ENCODE measurements at regions not wholly inside any gene's neighbourhood (a gene's known extent, or its start where the extent isn't known, plus 50 kb on each side); places are given as distances from the start of the nearest gene placed in this dataset.

GRCh38 chr5:2240118-2240904 is 357.6 kb upstream of the IRX4 start:
- DNase-seq (ENCODE audit: low read depth) = no peak

DNA sequence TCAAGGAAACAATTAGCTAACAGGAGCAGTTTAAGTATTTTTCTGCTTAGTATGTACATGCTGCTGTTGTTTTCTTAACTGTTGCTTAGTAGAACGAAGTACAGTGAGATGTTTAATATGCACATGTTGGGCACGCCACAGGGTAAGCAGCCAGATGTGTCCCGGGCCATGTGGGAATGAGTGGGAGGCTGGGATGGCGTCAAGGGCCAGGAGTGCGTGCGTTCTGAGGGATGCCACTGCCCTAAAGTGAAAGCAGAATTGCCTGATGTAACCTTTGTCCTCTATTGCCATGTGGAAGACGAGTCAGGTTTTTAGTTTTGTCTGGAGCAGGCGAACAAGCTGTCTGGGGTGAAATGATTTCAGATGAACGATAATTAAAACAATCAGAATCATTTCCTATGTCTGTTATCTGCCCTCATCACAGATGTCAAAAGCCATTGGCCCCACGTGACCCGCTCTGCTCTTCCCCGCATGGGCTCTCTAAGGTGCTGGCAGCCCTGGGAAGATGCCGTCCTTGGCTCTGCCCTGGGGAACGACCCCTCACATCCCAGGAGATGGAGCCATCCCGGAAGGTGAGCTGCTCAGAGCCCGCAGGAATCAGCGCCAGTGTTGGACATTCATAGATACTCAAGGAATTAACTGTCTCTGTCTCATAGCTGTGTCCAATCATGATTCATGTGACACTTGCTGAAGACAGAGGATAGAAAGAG is 356.6 kb upstream of the IRX4 start:
- no peak for DNase-seq (ENCODE audit: low read depth)

- no peak for DNase-seq (ENCODE audit: low read depth)
These were observed 356.0 kb upstream of the IRX4 start for GRCh38 chr5:2238732-2239131.

DNA sequence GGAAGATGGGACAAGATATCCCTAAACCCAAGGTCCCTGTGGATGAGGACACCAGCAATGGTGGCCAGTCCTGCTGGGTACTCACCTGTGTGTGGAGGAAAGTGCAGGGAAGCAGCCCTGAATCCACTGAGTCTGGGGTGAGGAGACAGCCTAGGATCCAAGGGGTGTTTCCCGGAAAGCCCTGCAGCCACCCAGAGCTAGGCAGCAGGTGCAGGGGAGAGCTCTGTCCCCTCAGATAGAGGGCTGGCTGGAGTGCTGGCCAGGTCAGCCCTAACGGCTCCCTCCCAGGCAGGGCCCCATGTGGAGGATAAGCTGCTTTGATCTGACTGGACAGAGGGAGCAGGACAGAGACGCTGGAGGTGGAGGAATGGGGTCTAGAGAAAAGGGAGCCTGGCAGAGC is 344.7 kb upstream of the IRX4 start:
- DNase-seq (ENCODE audit: low read depth) = no peak

GRCh38 chr5:2224689-2225088 is 342.0 kb upstream of the IRX4 start:
- DNase-seq (ENCODE audit: low read depth) = no peak

GRCh38 chr5:2223303-2223702 is 340.6 kb upstream of the IRX4 start:
- no peak for DNase-seq (ENCODE audit: low read depth)

- DNase-seq (ENCODE audit: low read depth) = no peak
These were observed 339.7 kb upstream of the IRX4 start for GRCh38 chr5:2222246-2222992.

DNA sequence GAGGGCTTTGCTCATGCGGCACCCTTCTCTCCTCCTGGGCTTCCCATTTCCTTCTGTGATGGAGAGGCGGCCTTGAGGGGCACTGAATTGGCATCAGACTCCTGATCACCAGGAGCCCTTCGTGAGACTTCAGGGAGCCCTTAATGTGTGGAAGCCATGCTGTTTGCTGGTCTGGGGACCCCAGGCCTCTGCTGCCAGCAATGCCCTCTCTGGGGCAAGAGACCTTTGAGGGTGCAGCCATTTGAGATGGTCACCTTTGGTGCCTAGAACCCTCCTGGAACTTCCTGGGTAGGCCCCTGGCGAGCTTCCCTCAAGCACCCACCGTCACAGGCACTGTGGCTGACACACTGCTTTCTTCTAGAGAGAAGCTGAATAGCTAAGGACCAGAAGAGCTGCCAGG is 338.7 kb upstream of the IRX4 start:
- DNase-seq (ENCODE audit: low read depth) = no peak

DNA sequence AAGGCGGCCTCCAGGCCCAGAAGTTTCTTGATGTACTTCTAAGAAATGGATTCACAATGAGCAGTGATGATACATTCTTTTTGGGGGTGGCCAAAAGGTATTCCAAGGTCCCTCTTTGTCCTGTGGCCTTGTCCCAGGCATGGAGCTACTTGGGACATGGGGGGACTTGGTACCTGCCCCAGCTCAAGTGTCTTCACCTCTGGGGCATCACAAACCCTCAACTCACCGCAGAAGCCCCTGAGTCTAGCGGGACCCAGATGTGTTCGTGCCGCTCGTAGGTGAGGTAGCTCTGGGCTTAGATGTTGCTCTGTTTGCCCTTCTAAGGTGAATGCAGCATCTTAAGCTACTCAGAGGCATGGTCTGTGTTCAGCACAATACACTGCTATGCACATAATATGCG is 338.0 kb upstream of the IRX4 start:
- no peak for DNase-seq (ENCODE audit: low read depth)

DNA sequence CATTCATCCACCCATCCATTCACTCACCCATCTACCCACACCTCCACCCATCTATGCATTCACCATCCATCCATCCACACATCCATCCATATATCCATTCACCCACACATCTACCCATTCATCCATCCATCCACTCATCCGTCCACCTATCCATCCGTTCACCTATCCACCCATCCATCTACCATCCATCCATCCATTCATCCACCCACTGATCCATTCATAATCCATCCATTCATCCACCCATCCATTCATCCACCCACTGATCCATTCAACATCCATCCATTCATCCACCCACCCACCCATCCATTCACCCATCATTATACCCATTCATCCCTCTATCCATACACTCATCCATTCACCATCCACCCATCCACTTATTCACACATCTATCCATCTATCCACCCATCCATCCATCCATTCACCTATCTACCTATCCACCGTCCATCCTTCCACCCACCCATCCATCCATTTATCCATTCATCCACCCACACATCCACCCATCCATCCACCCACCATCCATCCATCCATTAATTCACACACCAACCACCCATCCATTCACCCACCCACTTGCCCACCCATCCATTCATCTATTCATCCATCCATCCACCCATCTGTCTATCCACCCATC is 336.5 kb upstream of the IRX4 start:
- DNase-seq (ENCODE audit: low read depth) = no peak

DNA sequence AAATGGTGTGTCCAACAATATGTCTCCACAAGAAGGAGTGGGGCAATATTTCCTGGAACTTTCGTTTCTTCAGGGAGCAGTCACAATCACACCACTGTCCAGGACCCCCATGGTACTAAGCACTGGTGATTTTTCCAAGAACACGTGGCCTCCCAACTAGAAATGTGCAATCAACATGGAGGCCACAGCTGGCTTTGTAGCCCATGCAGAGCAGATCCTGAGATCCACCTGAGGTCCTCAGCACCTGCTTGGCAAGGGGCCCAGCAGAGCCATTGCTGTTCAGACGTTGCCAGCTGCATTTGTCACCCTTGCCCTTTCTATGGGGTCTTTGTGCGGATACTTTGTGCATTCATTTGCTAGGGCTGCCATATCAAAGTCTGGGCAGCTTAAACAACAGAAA is 334.5 kb upstream of the IRX4 start:
- no peak for DNase-seq (ENCODE audit: low read depth)

DNA sequence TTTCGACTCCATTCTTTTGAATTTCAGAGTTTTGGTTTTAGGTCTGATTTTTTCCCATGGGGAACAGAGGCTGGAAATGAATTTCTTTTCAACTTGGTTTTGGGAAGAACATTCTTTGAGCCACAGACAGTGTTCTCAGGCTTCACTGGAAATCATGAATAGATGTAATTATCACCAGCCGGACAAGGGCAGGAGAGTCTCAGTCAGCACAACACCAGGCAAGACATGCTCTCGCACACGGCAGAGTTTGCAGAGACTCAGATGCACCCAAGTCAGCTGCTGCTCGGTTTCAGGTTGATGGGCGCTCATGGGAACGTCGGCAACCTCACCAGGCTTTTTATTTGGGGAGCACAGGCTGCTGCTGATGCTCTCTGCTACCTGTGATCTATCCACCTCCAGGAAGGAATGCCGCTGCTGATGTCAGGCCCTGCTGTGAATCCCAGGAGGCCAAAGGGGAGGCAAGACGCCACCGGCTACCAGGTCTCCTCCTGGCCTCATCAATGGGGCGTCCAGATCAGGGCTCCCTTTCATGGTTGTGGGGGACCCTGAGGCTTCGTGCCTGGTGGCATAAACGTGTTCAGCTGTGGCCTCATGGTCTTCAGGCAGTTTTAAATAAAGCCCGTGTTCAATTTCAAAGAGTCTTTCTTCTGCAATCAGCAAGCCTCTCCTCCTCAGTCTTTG is 332.3 kb upstream of the IRX4 start:
- DNase-seq (ENCODE audit: low read depth) = no peak

GRCh38 chr5:2213121-2213730 is 330.5 kb upstream of the IRX4 start:
- DNase-seq (ENCODE audit: low read depth) = no peak

- DNase-seq (ENCODE audit: low read depth) = no peak
These were observed 329.8 kb upstream of the IRX4 start for GRCh38 chr5:2212481-2212880.

DNA sequence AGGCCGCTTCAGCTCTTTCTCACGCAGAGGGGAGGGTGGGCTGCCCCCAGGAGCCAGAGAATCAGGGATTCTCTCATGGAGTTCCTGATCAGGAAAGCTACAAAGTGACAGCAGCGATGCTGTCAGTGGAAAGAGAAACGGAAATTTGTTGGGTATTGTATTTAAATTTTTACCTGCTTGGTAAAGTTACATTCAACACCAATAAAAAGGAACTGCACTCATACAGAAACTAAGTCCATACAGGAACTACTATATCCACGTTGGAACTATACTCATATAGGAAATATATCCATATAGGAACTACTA is 325.5 kb upstream of the IRX4 start:
- no peak for DNase-seq (ENCODE audit: low read depth)

- no peak for DNase-seq (ENCODE audit: low read depth)
These were observed 324.9 kb upstream of the IRX4 start for GRCh38 chr5:2207416-2208238.

DNA sequence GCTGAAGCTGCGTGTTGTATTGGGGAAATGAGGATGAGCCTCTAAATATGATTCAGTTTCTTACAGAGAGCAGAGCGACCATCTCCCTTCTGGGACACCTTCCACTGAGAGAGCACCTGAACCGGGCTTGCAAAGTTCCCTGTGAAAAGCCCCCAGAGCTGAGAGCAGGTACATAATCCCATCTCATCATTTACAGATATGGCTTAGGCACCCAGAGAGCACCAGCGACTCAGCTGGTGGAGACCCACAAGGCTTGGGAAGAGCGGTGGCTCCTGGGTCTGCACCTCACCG is 324.3 kb upstream of the IRX4 start:
- no peak for DNase-seq (ENCODE audit: low read depth)

- no peak for DNase-seq (ENCODE audit: low read depth)
These were observed 323.8 kb upstream of the IRX4 start for GRCh38 chr5:2206293-2207108.

DNA sequence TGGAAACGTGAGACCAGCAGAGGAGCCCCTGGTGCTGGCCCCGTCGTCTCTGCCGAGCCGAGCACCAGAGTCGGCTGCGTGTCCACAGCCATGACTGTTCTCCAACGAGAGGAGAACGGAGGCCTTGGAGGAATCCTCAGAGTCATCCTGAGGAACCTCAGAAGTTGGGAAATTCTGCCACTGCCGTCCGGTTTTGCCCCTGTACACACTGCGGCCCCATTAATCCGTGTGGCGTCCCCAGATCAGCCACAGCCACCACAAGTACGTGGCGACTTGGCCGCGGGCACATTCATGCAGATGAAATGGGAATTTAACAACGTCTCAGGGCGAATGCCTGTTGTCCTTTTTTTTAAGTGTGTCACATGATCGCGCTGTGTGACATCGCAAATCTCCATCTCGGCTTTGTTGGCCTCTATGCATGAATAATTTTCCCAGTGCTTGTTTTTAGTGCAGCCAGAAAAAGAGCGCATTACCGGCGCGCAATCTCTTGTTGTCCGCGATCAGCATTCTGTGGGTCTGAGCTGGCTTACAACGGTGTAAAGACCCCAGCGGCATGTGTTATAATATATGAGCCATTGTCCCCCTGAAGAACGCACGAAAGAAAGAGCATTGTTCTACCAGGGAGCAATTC is 323.0 kb upstream of the IRX4 start:
- DNase-seq (ENCODE audit: low read depth) = no peak

- DNase-seq (ENCODE audit: low read depth) = no peak
These were observed 322.5 kb upstream of the IRX4 start for GRCh38 chr5:2205185-2205585.

Measured in fibroblast of gingiva (primary cell).